HL-60 (cell line): ENCODE measurements at regions not wholly inside any gene's neighbourhood (a gene's known extent, or its start where the extent isn't known, plus 50 kb on each side); places are given as distances from the start of the nearest gene placed in this dataset.
"Not testable (repeated sequence)": the region's sequence is repeated elsewhere in the genome, so short reads cannot be mapped to it uniquely, and the experiment has no call there.

Source experiments
- CTCF ChIP-seq: IDR thresholded peaks from one replicate; pipeline ENCODE4 v1.5.1; 2011; ENCODE audit warnings: low read length, control low read depth, inconsistent platforms; ENCODE audit not compliant: insufficient read depth
- POLR2AphosphoS5 ChIP-seq: IDR thresholded peaks from 2 replicates; pipeline ENCODE4 v1.6.1; 2012; ENCODE audit warnings: low read depth
- SPI1 ChIP-seq: IDR thresholded peaks from 2 replicates; pipeline ENCODE4 v1.6.1; 2012; ENCODE audit warnings: low read depth, mild to moderate bottlenecking, borderline replicate concordance
- TF ChIP-seq, protein P1 (sequence below): IDR thresholded peaks from 2 replicates; pipeline ENCODE4 v1.6.1; 2012; ENCODE audit warnings: low read depth; ENCODE audit not compliant: insufficient replicate concordance

DNA sequence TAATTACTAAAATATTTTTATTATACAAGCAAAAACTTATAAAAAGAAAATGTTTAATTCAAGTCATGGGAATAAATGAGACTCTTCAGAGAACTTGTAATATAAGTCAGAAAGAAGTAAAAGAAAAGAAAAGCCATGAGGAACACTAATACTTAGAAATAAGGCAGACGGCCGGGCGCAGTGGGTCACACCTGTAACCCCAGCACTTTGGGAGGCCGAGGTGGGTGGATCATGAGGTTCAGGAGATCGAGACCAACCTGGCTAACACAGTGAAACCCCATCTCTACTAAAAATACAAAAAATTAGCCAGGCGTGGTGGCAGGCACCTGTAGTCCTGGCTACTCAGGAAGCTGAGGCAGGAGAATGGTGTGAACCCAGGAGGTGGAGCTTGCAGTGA is 528.6 kb downstream of the IRS2 start:
- TF ChIP-seq CTCF, POLR2AphosphoS5, SPI1: not testable (repeated sequence)
- TF ChIP-seq, protein P1, sequence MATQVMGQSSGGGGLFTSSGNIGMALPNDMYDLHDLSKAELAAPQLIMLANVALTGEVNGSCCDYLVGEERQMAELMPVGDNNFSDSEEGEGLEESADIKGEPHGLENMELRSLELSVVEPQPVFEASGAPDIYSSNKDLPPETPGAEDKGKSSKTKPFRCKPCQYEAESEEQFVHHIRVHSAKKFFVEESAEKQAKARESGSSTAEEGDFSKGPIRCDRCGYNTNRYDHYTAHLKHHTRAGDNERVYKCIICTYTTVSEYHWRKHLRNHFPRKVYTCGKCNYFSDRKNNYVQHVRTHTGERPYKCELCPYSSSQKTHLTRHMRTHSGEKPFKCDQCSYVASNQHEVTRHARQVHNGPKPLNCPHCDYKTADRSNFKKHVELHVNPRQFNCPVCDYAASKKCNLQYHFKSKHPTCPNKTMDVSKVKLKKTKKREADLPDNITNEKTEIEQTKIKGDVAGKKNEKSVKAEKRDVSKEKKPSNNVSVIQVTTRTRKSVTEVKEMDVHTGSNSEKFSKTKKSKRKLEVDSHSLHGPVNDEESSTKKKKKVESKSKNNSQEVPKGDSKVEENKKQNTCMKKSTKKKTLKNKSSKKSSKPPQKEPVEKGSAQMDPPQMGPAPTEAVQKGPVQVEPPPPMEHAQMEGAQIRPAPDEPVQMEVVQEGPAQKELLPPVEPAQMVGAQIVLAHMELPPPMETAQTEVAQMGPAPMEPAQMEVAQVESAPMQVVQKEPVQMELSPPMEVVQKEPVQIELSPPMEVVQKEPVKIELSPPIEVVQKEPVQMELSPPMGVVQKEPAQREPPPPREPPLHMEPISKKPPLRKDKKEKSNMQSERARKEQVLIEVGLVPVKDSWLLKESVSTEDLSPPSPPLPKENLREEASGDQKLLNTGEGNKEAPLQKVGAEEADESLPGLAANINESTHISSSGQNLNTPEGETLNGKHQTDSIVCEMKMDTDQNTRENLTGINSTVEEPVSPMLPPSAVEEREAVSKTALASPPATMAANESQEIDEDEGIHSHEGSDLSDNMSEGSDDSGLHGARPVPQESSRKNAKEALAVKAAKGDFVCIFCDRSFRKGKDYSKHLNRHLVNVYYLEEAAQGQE, result not testable (repeated sequence)
